ENCODE measurements at regions not wholly inside any gene's neighbourhood (a gene's known extent, or its start where the extent isn't known, plus 50 kb on each side); places are given as distances from the start of the nearest gene placed in this dataset.
"Not testable (repeated sequence)": the region's sequence is repeated elsewhere in the genome, so short reads cannot be mapped to it uniquely, and the experiment has no call there.

- no peak for TF ChIP-seq ZBTB33 (IDR thresholded peaks at IDR 0.05)
- no peak for TF ChIP-seq FOXA1 (IDR thresholded peaks at IDR 0.05)
Observed at GRCh38 chr6:102759415-102759814, 1365.9 kb downstream of the GRIK2 start (continued).

GRCh38 chr6:102758536-102758935 is 1365.0 kb downstream of the GRIK2 start:
- not testable (repeated sequence) for DNase-seq (ENCODE audit: low spot score); H3K27ac ChIP-seq (ENCODE audit: low read depth in 1 of 2, low read length in 2 of 2); H3K9me3 ChIP-seq (ENCODE audit: control insufficient read depth in 4 of 4, low read length in 3 of 4); H3K4me3 ChIP-seq (ENCODE audit: low read depth in 1 of 3, low read length in 3 of 3); H3K36me3 ChIP-seq (ENCODE audit: control insufficient read depth in 4 of 4, insufficient read depth in 3 of 4, low read depth in 1 of 4, low read length in 3 of 4); H3K27me3 ChIP-seq (ENCODE audit: control insufficient read depth in 4 of 4, insufficient read depth in 4 of 4, low read length in 3 of 4); H3K4me1 ChIP-seq (ENCODE audit: control insufficient read depth in 4 of 4, insufficient read depth in 4 of 4, low read length in 3 of 4); H3K9ac ChIP-seq (ENCODE audit: low read depth in 1 of 2, low read length in 2 of 2)
- 89% methylated on average over 19 of the region's 19 CpGs for WGBS

- Histone ChIP-seq H3K9me3 (ENCODE audit: control insufficient read depth in 4 of 4, low read length in 3 of 4) (no peaks in the 10 kb centered on the region), H3K4me1 (ENCODE audit: control insufficient read depth in 4 of 4, insufficient read depth in 4 of 4, low read length in 3 of 4) (no peaks in the 10 kb centered on the region), H3K27ac (ENCODE audit: low read depth in 1 of 2, low read length in 2 of 2) (no peak overlapping the region), H3K9ac (ENCODE audit: low read depth in 1 of 2, low read length in 2 of 2) (no peak overlapping the region), H3K27me3 (ENCODE audit: control insufficient read depth in 4 of 4, insufficient read depth in 4 of 4, low read length in 3 of 4) (no peaks in the 10 kb centered on the region), H3K4me3 (ENCODE audit: low read depth in 1 of 3, low read length in 3 of 3) (no peak overlapping the region), H3K36me3 (ENCODE audit: control insufficient read depth in 4 of 4, insufficient read depth in 3 of 4, low read depth in 1 of 4, low read length in 3 of 4) (no peaks in the 10 kb centered on the region)
- WGBS = 70% methylated on average over 2 of the region's 2 CpGs
- DNase-seq (ENCODE audit: low spot score) = no peak
- TF ChIP-seq CTCF (IDR thresholded peaks at IDR 0.05; ENCODE audit: low read depth, low read length, missing input control) (no peak), FOXA1 (IDR thresholded peaks at IDR 0.05) (no peak), RAD21 (IDR thresholded peaks at IDR 0.05) (no peak), ATF3 (IDR thresholded peaks at IDR 0.05) (no peak)
Observed at GRCh38 chr6:102749210-102749971, 1355.9 kb downstream of the GRIK2 start.

- WGBS = 78% methylated on average over 5 of the region's 5 CpGs
- Histone ChIP-seq H3K4me3 (ENCODE audit: low read depth in 1 of 3, low read length in 3 of 3) (no peak overlapping the region), H3K36me3 (ENCODE audit: control insufficient read depth in 4 of 4, insufficient read depth in 3 of 4, low read depth in 1 of 4, low read length in 3 of 4) (no peaks in the 10 kb centered on the region), H3K4me1 (ENCODE audit: control insufficient read depth in 4 of 4, insufficient read depth in 4 of 4, low read length in 3 of 4) (no peaks in the 10 kb centered on the region), H3K27ac (ENCODE audit: low read depth in 1 of 2, low read length in 2 of 2) (no peak overlapping the region), H3K9me3 (ENCODE audit: control insufficient read depth in 4 of 4, low read length in 3 of 4) (no peaks in the 10 kb centered on the region), H3K9ac (ENCODE audit: low read depth in 1 of 2, low read length in 2 of 2) (no peak overlapping the region), H3K27me3 (ENCODE audit: control insufficient read depth in 4 of 4, insufficient read depth in 4 of 4, low read length in 3 of 4) (no peaks in the 10 kb centered on the region)
- DNase-seq (ENCODE audit: low spot score) = no peak
- no peak for TF ChIP-seq GABPA (IDR thresholded peaks at IDR 0.05 in 1 of 2, conservative IDR thresholded peaks at IDR 0.05 in 1 of 2)
Observed at GRCh38 chr6:102746941-102747340, 1353.4 kb downstream of the GRIK2 start.

Data from liver (tissue), 8 donors.